GM12872 (cell line): ENCODE measurements at regions not wholly inside any gene's neighbourhood (a gene's known extent, or its start where the extent isn't known, plus 50 kb on each side); places are given as distances from the start of the nearest gene placed in this dataset.

ENCODE experiments used
- TF ChIP-seq, protein P1 (sequence below): IDR thresholded peaks from 3 replicates; pipeline ENCODE4 v1.5.1; 2011; ENCODE audit warnings: low read depth, mild to moderate bottlenecking, low read length, moderate library complexity; ENCODE audit not compliant: insufficient read depth

DNA sequence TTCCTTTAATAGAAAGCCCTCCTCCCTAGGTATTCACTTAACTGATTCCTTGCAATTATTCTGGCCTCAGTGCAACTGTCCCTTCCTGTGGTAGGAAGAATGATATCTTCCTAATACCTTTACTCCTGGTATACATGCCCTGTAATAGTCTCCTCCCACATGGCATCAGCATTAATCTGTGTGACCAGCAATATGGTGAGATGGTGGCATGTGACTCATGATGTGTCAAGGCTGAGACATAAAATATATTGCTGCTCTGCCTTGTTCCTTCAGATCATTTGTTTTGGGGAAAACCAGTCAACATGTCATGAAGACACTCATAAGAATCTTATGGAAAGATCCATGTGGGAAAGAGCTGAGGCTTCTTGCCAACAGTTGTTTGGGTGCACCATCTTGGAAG is 149.1 kb upstream of the TRPM3 start:
- TF ChIP-seq, protein P1, sequence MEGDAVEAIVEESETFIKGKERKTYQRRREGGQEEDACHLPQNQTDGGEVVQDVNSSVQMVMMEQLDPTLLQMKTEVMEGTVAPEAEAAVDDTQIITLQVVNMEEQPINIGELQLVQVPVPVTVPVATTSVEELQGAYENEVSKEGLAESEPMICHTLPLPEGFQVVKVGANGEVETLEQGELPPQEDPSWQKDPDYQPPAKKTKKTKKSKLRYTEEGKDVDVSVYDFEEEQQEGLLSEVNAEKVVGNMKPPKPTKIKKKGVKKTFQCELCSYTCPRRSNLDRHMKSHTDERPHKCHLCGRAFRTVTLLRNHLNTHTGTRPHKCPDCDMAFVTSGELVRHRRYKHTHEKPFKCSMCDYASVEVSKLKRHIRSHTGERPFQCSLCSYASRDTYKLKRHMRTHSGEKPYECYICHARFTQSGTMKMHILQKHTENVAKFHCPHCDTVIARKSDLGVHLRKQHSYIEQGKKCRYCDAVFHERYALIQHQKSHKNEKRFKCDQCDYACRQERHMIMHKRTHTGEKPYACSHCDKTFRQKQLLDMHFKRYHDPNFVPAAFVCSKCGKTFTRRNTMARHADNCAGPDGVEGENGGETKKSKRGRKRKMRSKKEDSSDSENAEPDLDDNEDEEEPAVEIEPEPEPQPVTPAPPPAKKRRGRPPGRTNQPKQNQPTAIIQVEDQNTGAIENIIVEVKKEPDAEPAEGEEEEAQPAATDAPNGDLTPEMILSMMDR: no peak

- TF ChIP-seq, protein P1: no peak
Observed at GRCh38 chr9:71269859-71270258, 148.4 kb upstream of the TRPM3 start.

DNA sequence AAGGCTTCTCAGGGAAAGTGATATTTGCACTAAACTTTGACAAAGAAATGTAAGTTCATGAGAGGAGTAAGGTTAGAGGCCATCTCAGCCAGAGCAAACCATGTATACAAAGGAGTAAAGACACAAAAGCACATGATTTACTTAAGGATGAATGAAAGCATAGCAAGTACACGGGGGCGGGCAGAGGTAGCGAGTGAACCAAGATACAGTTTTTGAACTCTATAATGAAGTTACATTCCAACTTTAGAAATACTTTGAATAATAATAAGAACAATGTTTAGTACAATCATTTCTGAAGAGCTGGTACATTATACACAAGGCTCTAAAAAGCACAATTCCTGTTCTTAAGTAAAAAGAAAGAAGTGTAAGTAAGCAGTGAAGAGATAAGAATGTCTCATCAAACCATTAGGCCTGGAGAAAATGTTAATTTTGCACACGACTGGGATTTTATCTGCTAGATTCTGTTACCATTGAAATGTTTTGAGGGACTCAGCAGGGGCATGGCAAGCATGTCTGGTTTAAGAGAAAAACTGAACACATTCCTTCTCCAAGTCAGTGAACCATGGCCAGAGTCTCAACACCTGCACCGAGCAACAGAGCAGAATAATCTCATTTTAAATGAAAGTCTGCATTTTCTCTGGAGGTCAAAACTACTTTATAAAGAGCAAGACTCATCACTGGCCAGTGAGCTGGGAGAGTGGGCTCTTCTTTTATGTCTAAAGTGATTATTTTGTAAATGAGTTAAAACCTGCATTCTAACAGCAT is 147.6 kb upstream of the TRPM3 start:
- TF ChIP-seq, protein P1: no peak

GRCh38 chr9:71263451-71263850 is 142.0 kb upstream of the TRPM3 start:
- TF ChIP-seq, protein P1: no peak

DNA sequence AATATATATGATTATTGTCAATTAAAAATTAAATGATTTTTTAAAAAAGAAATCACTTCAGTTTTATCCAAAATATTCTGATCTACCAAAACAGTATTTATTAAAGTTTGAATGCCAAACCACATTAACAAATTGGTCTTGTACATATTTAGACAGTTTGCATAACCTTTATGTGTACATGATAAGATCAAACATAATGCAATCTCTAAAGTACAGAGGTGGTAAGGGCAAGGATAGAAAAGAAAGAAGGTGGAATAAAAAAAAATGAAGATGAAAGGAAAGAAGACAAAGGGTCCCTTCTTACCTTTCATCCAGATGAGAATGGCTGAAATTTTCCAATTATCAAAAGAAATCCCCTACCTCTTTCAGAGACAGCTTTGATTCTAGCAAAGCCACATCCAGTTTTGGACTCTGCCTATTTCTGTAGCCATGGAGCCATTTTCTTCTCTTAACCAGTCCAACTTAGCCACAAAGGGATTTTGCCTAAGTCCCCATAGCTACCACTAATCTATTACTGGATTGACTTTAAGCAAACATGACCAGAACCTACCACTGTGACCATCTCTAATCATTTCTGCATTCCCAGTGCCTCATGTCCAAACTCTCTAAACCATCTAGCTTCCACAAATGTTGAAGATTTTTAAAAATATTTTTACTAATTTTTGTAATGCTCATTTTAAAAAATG is 133.3 kb upstream of the TRPM3 start:
- TF ChIP-seq, protein P1: no peak

DNA sequence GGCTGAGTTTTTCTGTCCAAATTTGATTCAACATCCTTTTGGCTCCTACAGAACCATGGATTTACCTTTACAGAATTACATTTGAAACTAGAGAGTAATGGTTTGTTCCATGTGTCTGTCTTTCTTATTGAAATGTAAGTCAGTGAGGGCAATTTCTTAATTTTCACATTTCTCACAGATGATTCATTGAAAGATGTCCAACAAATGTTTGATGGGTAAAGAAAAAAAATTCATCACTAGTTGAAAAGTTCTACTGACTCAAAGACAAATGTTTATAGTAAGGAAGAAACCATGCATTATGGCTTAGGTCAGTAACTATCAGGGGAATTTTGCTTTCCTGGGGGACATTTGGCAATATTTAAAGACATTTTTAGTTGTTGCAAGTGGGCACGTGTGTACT is 131.6 kb upstream of the TRPM3 start:
- TF ChIP-seq, protein P1: no peak

DNA sequence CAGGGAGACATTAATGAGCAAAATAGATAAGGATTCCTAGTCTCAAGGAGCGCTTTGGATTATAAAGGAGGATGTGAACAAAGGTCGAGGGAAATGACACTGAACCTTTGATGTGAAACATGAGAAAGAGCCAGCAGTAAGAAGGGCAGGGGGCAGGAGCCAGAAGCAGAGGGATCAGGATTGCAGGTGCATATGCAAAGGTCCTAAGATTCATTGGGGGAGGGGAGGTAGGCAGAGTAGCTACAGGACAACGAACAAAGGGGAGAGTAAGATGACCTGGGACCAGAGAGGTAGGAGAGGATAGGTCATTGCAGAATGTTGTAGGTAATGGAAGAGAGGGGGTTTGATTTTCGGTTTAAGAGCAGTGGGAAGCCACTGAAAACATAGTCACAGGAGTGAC is 129.2 kb upstream of the TRPM3 start:
- TF ChIP-seq, protein P1: no peak
